ENCODE measurements at regions not wholly inside any gene's neighbourhood (a gene's known extent, or its start where the extent isn't known, plus 50 kb on each side); places are given as distances from the start of the nearest gene placed in this dataset.

- TF ChIP-seq GLIS3 (CRISPR knock-in tag; IDR thresholded peaks at IDR 0.05): no peak
- no peak for TF ChIP-seq PPARA (CRISPR knock-in tag; IDR thresholded peaks at IDR 0.05; ENCODE audit: borderline replicate concordance)
- no peak for TF ChIP-seq TSHZ2 (CRISPR knock-in tag; IDR thresholded peaks at IDR 0.05)
- TF ChIP-seq PATZ1 (CRISPR knock-in tag; IDR thresholded peaks at IDR 0.05; ENCODE audit: borderline replicate concordance): no peak
- no peak for TF ChIP-seq ZFP30 (CRISPR knock-in tag; IDR thresholded peaks at IDR 0.05)
- no peak for TF ChIP-seq OSR1 (CRISPR knock-in tag; IDR thresholded peaks at IDR 0.05)
- TF ChIP-seq ZNF70 (CRISPR knock-in tag; IDR thresholded peaks at IDR 0.05): no peak
- no peak for TF ChIP-seq ZC3H10 (CRISPR knock-in tag; IDR thresholded peaks at IDR 0.05)
- TF ChIP-seq ESRRG (CRISPR knock-in tag; IDR thresholded peaks at IDR 0.05): no peak
- TF ChIP-seq ISL1 (CRISPR knock-in tag; IDR thresholded peaks at IDR 0.05): no peak
- no peak for TF ChIP-seq TCF4 (CRISPR knock-in tag; IDR thresholded peaks at IDR 0.05; ENCODE audit: borderline replicate concordance)
- no peak for TF ChIP-seq ARNTL (CRISPR knock-in tag; IDR thresholded peaks at IDR 0.05; ENCODE audit: borderline replicate concordance, low read depth)
- no peak for TF ChIP-seq SNAI2 (CRISPR knock-in tag; IDR thresholded peaks at IDR 0.05)
- TF ChIP-seq, protein P1, sequence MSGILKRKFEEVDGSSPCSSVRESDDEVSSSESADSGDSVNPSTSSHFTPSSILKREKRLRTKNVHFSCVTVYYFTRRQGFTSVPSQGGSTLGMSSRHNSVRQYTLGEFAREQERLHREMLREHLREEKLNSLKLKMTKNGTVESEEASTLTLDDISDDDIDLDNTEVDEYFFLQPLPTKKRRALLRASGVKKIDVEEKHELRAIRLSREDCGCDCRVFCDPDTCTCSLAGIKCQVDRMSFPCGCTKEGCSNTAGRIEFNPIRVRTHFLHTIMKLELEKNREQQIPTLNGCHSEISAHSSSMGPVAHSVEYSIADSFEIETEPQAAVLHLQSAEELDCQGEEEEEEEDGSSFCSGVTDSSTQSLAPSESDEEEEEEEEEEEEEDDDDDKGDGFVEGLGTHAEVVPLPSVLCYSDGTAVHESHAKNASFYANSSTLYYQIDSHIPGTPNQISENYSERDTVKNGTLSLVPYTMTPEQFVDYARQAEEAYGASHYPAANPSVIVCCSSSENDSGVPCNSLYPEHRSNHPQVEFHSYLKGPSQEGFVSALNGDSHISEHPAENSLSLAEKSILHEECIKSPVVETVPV (CRISPR knock-in tag; IDR thresholded peaks at IDR 0.05): no peak
- TF ChIP-seq, protein P2, sequence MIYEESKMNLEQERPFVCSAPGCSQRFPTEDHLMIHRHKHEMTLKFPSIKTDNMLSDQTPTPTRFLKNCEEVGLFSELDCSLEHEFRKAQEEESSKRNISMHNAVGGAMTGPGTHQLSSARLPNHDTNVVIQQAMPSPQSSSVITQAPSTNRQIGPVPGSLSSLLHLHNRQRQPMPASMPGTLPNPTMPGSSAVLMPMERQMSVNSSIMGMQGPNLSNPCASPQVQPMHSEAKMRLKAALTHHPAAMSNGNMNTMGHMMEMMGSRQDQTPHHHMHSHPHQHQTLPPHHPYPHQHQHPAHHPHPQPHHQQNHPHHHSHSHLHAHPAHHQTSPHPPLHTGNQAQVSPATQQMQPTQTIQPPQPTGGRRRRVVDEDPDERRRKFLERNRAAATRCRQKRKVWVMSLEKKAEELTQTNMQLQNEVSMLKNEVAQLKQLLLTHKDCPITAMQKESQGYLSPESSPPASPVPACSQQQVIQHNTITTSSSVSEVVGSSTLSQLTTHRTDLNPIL (CRISPR knock-in tag; IDR thresholded peaks at IDR 0.05; ENCODE audit: low read depth): no peak
- TF ChIP-seq ZNF565 (CRISPR knock-in tag; conservative IDR thresholded peaks at IDR 0.05; ENCODE audit: low read depth): no peak
- no peak for TF ChIP-seq TOX (CRISPR knock-in tag; IDR thresholded peaks at IDR 0.05; ENCODE audit: borderline replicate concordance)
- no peak for TF ChIP-seq ZNF8 (CRISPR knock-in tag; IDR thresholded peaks at IDR 0.05)
- TF ChIP-seq, protein P3, sequence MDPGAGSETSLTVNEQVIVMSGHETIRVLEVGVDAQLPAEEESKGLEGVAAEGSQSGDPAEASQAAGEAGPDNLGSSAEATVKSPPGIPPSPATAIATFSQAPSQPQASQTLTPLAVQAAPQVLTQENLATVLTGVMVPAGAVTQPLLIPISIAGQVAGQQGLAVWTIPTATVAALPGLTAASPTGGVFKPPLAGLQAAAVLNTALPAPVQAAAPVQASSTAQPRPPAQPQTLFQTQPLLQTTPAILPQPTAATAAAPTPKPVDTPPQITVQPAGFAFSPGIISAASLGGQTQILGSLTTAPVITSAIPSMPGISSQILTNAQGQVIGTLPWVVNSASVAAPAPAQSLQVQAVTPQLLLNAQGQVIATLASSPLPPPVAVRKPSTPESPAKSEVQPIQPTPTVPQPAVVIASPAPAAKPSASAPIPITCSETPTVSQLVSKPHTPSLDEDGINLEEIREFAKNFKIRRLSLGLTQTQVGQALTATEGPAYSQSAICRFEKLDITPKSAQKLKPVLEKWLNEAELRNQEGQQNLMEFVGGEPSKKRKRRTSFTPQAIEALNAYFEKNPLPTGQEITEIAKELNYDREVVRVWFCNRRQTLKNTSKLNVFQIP (CRISPR knock-in tag; IDR thresholded peaks at IDR 0.05; ENCODE audit: borderline replicate concordance, low read depth): no peak
- TF ChIP-seq BACH2 (CRISPR knock-in tag; IDR thresholded peaks at IDR 0.05; ENCODE audit: borderline replicate concordance): no peak
Observed at GRCh38 chr4:24212642-24213041, 322.8 kb upstream of the PPARGC1A start.

GRCh38 chr4:24211856-24212255, 322.0 kb upstream of the PPARGC1A start:
- ATAC-seq: no peak
- TF ChIP-seq, protein P3 (CRISPR knock-in tag; IDR thresholded peaks at IDR 0.05; ENCODE audit: borderline replicate concordance, low read depth): no peak
- no peak for TF ChIP-seq TCF4 (CRISPR knock-in tag; IDR thresholded peaks at IDR 0.05; ENCODE audit: borderline replicate concordance)
- no peak for TF ChIP-seq ZFP30 (CRISPR knock-in tag; IDR thresholded peaks at IDR 0.05)
- TF ChIP-seq, protein P1 (CRISPR knock-in tag; IDR thresholded peaks at IDR 0.05): no peak
- no peak for TF ChIP-seq TSHZ2 (CRISPR knock-in tag; IDR thresholded peaks at IDR 0.05)
- no peak for TF ChIP-seq SNAI2 (CRISPR knock-in tag; IDR thresholded peaks at IDR 0.05)
- no peak for TF ChIP-seq ZNF70 (CRISPR knock-in tag; IDR thresholded peaks at IDR 0.05)
- TF ChIP-seq BACH2 (CRISPR knock-in tag; IDR thresholded peaks at IDR 0.05; ENCODE audit: borderline replicate concordance): no peak
- TF ChIP-seq PATZ1 (CRISPR knock-in tag; IDR thresholded peaks at IDR 0.05; ENCODE audit: borderline replicate concordance): no peak
- no peak for TF ChIP-seq CSDC2 (CRISPR knock-in tag; IDR thresholded peaks at IDR 0.05)
- TF ChIP-seq ISL1 (CRISPR knock-in tag; IDR thresholded peaks at IDR 0.05): no peak

More at GRCh38 chr4:24212642-24213041, 322.8 kb upstream of the PPARGC1A start:
- ATAC-seq: no peak
